Stomach (tissue), 8 donors: ENCODE measurements at regions not wholly inside any gene's neighbourhood (a gene's known extent, or its start where the extent isn't known, plus 50 kb on each side); places are given as distances from the start of the nearest gene placed in this dataset.

Experiments used
- DNase-seq, 2 donors: peaks; one replicate each; pipeline versions ENCODE4 v3.0.0 to v3.0.0-alpha.2; 2013 to 2019
- H3K27ac ChIP-seq, 5 donors: fragments of 200-600 bp in 4 of 5; sonication (generic) in 4 of 5; one replicate each; pipeline ENCODE4 v1.5.1; 2013 to 2019; ENCODE audit warnings: mild to moderate bottlenecking in 1 of 5, moderate library complexity in 1 of 5
- H3K27me3 ChIP-seq, 3 donors: fragments of 200-600 bp; sonication (generic); one replicate each; pipeline ENCODE4 v1.5.1; 2017 to 2019; ENCODE audit warnings: mixed run types in 1 of 3
- H3K36me3 ChIP-seq, 4 donors: fragments of 200-600 bp; sonication (generic); 1 replicate in 3 of 4; 2 replicates in 1 of 4; pipeline ENCODE4 v1.5.1; 2016 to 2019
- H3K4me1 ChIP-seq, 4 donors: fragments of 200-600 bp; sonication (generic); one replicate each; pipeline ENCODE4 v1.5.1; 2016 to 2019
- H3K4me3 ChIP-seq, 4 donors: fragments of 200-600 bp; sonication (generic) in 3 of 4; one replicate each; pipeline ENCODE4 v1.5.1; 2016 to 2019; ENCODE audit warnings: mild to moderate bottlenecking in 1 of 4
- H3K9me3 ChIP-seq, 4 donors: fragments of 200-600 bp; sonication (generic); one replicate each; pipeline ENCODE4 v1.5.1; 2016 to 2019
- EP300 ChIP-seq: sonication (generic); formaldehyde crosslinking; IDR thresholded peaks from one replicate; pipeline ENCODE4 v1.6.1; 2017; ENCODE audit warnings: antibody characterized with exemption
- POLR2A ChIP-seq, 4 donors: fragments of 450-650 bp; IDR thresholded peaks; one replicate each; pipeline ENCODE4 v1.6.1; 2016; ENCODE audit warnings: antibody characterized with exemption in 4 of 4, control low read depth in 2 of 4, mild to moderate bottlenecking in 1 of 4, moderate library complexity in 1 of 4
- POLR2AphosphoS5 ChIP-seq, 3 donors: sonication (generic); formaldehyde crosslinking; IDR thresholded peaks; one replicate each; pipeline ENCODE4 v1.6.1; 2016; ENCODE audit warnings: antibody characterized with exemption in 3 of 3
- WGBS, 5 donors: extraction: QIAGEN DNeasy Blood & Tissue Kit in 3 of 5; methylation state at CpG; one replicate each; pipeline versions ENCODE4 v1.1.5 to v1.1.7; 2013 to 2018; 5-methylcytosine and 5-hydroxymethylcytosine counted together
- intact Hi-C: fragments of 100-400 bp; cut with DNase I; formaldehyde crosslinking; loops from one replicate; pipeline ENCODE4 v1.15.1; 2023; ENCODE audit warnings: low total_unique reads
- TF ChIP-seq, protein P1 (sequence below), 7 experiments: fragments of 450-650 bp in 4 of 7; fragments of 200-600 bp in 3 of 7; sonication (generic) in 3 of 7; IDR thresholded peaks; one replicate each; pipeline ENCODE4 v1.5.1; 2016 to 2019; ENCODE audit warnings: antibody characterized with exemption in 7 of 7, control low read depth in 2 of 7, mild to moderate bottlenecking in 1 of 7
- donor health status: healthy with polysubstance abuse.
- donor health status: Bipolar disorder and iron deficiency.
- donor health status: healthy.

DNA sequence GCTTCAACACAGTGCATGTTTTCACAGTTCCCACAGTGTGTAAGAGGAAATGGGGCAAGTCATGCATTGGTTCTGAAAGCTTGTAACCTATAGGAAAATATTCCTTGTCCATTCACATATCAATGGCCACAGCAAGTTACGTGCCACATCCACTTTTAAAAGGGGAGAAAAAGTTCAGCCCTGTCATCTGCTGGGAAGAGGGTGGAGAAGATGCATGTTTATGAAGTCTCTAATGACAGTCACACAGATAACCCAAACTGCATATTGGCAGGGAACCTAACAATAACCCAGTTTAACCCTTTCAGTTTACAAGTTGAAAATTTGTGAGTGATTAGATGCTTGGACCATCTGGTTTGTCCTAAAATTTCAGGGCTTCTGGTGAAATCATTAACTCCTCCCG lies 159.3 kb downstream of the MTRR start:
- Histone ChIP-seq H3K36me3 (no peaks in the 10 kb centered on the region), H3K27ac (no peak overlapping the region), H3K4me1 (no peaks in the 10 kb centered on the region), H3K4me3 (no peak overlapping the region), H3K27me3 (no peaks in the 10 kb centered on the region), H3K9me3 (no peaks in the 10 kb centered on the region)
- DNase-seq = no peak
- 46 to 78% (median 74%) methylated on average over 2 of the region's 2 CpGs for WGBS, 5 donors
- intact Hi-C loops = no loop called here
- no peak for TF ChIP-seq POLR2AphosphoS5 (IDR thresholded peaks at IDR 0.05)
- TF ChIP-seq EP300 = no peak
- no peak for TF ChIP-seq POLR2A (IDR thresholded peaks at IDR 0.05)
- TF ChIP-seq, protein P1, sequence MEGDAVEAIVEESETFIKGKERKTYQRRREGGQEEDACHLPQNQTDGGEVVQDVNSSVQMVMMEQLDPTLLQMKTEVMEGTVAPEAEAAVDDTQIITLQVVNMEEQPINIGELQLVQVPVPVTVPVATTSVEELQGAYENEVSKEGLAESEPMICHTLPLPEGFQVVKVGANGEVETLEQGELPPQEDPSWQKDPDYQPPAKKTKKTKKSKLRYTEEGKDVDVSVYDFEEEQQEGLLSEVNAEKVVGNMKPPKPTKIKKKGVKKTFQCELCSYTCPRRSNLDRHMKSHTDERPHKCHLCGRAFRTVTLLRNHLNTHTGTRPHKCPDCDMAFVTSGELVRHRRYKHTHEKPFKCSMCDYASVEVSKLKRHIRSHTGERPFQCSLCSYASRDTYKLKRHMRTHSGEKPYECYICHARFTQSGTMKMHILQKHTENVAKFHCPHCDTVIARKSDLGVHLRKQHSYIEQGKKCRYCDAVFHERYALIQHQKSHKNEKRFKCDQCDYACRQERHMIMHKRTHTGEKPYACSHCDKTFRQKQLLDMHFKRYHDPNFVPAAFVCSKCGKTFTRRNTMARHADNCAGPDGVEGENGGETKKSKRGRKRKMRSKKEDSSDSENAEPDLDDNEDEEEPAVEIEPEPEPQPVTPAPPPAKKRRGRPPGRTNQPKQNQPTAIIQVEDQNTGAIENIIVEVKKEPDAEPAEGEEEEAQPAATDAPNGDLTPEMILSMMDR (IDR thresholded peaks at IDR 0.05) = no peak

DNA sequence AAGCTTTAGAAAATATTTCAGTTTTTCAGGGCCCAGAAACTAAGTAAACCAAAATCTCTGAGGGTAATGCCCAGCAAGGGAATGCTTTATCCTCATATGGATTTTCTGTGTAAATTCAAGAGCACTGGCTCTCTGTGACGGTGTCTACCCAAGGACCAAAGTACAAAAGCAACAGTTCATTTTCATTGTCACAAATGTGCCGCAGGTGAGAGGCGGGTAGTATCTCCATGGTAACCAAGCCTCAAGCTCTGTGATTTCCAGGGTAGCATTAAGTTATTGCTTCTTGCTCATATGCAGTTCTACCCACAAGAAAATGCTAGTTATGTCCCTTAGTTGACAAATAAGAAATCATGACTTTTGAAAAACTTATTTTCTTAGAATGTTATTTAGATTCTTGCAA lies 164.3 kb downstream of the MTRR start:
- H3K36me3 ChIP-seq = no peaks in the 10 kb centered on the region
- H3K4me1 ChIP-seq = no peaks in the 10 kb centered on the region
- DNase-seq = no peak
- intact Hi-C loops = no loop called here
- H3K27ac ChIP-seq = no peak overlapping the region
- no peaks in the 10 kb centered on the region for H3K27me3 ChIP-seq
- WGBS, 5 donors = 44 to 54% (median 51%) methylated on average over 3 of the region's 3 CpGs
- no peaks in the 10 kb centered on the region for H3K9me3 ChIP-seq
- TF ChIP-seq EP300 = no peak
- no peak for TF ChIP-seq POLR2A (IDR thresholded peaks at IDR 0.05)
- TF ChIP-seq POLR2AphosphoS5 (IDR thresholded peaks at IDR 0.05) = no peak
- TF ChIP-seq, protein P1 (IDR thresholded peaks at IDR 0.05) = no peak
- H3K4me3 ChIP-seq = no peak overlapping the region

DNA sequence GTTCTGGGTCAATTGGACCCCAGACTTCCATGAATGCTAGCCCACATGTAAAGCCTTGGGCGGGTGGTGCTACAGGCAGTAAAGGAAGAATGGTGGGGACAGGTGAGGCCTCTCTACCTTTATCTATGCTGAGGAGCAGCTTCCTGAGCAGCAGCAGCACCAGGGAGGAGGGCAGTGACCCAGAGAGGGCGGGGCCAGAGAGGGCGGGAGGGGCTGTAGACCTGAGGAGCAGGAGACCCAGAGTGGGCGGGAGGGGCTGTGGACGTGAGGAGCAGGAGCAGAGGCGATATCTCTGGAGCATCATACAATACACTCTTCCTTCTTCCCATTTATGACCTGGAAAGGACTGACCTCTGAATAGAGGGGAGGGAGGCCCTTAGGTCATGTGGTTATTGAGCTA lies 165.9 kb downstream of the MTRR start:
- 59 to 81% (median 74%) methylated on average over 6 of the region's 6 CpGs for WGBS, 5 donors
- intact Hi-C loops = no loop called here
- no peaks in the 10 kb centered on the region for H3K27me3 ChIP-seq
- no peak overlapping the region for H3K4me3 ChIP-seq
- TF ChIP-seq EP300 (no peak), POLR2A (IDR thresholded peaks at IDR 0.05) (no peak), POLR2AphosphoS5 (IDR thresholded peaks at IDR 0.05) (no peak)
- TF ChIP-seq, protein P1 (IDR thresholded peaks at IDR 0.05) = no peak
- no peak overlapping the region for H3K27ac ChIP-seq
- no peak for DNase-seq
- H3K36me3 ChIP-seq = no peaks in the 10 kb centered on the region
- H3K4me1 ChIP-seq = no peaks in the 10 kb centered on the region
- H3K9me3 ChIP-seq = no peaks in the 10 kb centered on the region

DNA sequence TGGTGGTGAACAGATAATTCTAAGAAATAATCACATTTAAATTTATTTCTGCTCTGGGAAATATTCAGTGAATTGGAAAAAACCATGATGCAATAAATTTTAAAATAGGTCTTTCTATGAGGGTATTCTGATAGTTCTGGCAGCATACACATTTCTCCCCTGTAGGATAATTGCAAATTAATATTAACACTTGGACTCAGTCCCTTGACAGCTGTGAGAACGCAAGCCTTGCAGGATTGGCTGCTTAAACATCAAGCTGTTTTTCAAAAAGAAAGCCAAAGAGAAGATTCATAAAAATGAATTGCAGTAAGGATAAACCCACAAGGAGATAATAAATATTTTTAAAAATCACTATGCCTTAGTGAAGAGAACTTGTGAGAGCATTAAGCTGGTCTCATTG lies 180.0 kb downstream of the MTRR start:
- H3K27me3 ChIP-seq = no peaks in the 10 kb centered on the region
- intact Hi-C loops = no loop called here
- WGBS, 5 donors = 68 to 89% (median 78%) methylated on average over 1 of the region's 1 CpG
- H3K9me3 ChIP-seq = no peaks in the 10 kb centered on the region
- H3K36me3 ChIP-seq = no peaks in the 10 kb centered on the region
- TF ChIP-seq POLR2A (IDR thresholded peaks at IDR 0.05) (no peak), EP300 (no peak), POLR2AphosphoS5 (IDR thresholded peaks at IDR 0.05) (no peak)
- TF ChIP-seq, protein P1 (IDR thresholded peaks at IDR 0.05) = no peak
- H3K27ac ChIP-seq = no peak overlapping the region
- no peak overlapping the region for H3K4me3 ChIP-seq
- no peaks in the 10 kb centered on the region for H3K4me1 ChIP-seq
- peak in 1 of 2 donors; percentile 24 for DNase-seq
